Upper lobe of left lung (tissue), 4 donors: ENCODE measurements at regions not wholly inside any gene's neighbourhood (a gene's known extent, or its start where the extent isn't known, plus 50 kb on each side); places are given as distances from the start of the nearest gene placed in this dataset.

Source experiments
- EP300 ChIP-seq, 4 donors: sonication (generic); formaldehyde crosslinking; IDR thresholded peaks; one replicate each; pipeline ENCODE4 v1.5.1; 2017; ENCODE audit warnings: antibody characterized with exemption in 4 of 4, control low read depth in 2 of 4
- POLR2A ChIP-seq, 4 donors: fragments of 450-650 bp; IDR thresholded peaks; one replicate each; pipeline ENCODE4 v1.5.1; 2016 to 2017; ENCODE audit warnings: antibody characterized with exemption in 4 of 4, mild to moderate bottlenecking in 2 of 4
- POLR2AphosphoS5 ChIP-seq, 2 donors: sonication (generic); formaldehyde crosslinking; IDR thresholded peaks; one replicate each; pipeline ENCODE4 v1.5.1; 2017; ENCODE audit warnings: antibody characterized with exemption in 2 of 2
- TF ChIP-seq, protein P1 (sequence below), 6 experiments: fragments of 450-650 bp in 4 of 6; fragments of 200-600 bp in 2 of 6; sonication (generic) in 2 of 6; IDR thresholded peaks; one replicate each; pipeline ENCODE4 v1.5.1; 2016 to 2019; ENCODE audit warnings: antibody characterized with exemption in 6 of 6

GRCh38 chr18:59986139-59986538, 86.3 kb downstream of the PMAIP1 start:
- TF ChIP-seq, protein P1, sequence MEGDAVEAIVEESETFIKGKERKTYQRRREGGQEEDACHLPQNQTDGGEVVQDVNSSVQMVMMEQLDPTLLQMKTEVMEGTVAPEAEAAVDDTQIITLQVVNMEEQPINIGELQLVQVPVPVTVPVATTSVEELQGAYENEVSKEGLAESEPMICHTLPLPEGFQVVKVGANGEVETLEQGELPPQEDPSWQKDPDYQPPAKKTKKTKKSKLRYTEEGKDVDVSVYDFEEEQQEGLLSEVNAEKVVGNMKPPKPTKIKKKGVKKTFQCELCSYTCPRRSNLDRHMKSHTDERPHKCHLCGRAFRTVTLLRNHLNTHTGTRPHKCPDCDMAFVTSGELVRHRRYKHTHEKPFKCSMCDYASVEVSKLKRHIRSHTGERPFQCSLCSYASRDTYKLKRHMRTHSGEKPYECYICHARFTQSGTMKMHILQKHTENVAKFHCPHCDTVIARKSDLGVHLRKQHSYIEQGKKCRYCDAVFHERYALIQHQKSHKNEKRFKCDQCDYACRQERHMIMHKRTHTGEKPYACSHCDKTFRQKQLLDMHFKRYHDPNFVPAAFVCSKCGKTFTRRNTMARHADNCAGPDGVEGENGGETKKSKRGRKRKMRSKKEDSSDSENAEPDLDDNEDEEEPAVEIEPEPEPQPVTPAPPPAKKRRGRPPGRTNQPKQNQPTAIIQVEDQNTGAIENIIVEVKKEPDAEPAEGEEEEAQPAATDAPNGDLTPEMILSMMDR (IDR thresholded peaks at IDR 0.05): no peak
- TF ChIP-seq POLR2AphosphoS5 (IDR thresholded peaks at IDR 0.05) (no peak), POLR2A (IDR thresholded peaks at IDR 0.05) (no peak), EP300 (IDR thresholded peaks at IDR 0.05) (no peak)
